ENCODE measurements at regions not wholly inside any gene's neighbourhood (a gene's known extent, or its start where the extent isn't known, plus 50 kb on each side); places are given as distances from the start of the nearest gene placed in this dataset.

GRCh38 chr10:21363092-21363730 lies 162.3 kb downstream of the SKIDA1 start:
- TF ChIP-seq CTCF (IDR thresholded peaks at IDR 0.05) = no peak
- no peak for TF ChIP-seq POLR2A (IDR thresholded peaks at IDR 0.05)
- no peak for TF ChIP-seq POLR2AphosphoS5 (IDR thresholded peaks at IDR 0.05)
- no peak for TF ChIP-seq EP300 (IDR thresholded peaks at IDR 0.05)

All from stomach (tissue), 4 donors.